NCI-H748 (cell line): ENCODE measurements at regions not wholly inside any gene's neighbourhood (a gene's known extent, or its start where the extent isn't known, plus 50 kb on each side); places are given as distances from the start of the nearest gene placed in this dataset.
"Not testable (repeated sequence)": the region's sequence is repeated elsewhere in the genome, so short reads cannot be mapped to it uniquely, and the experiment has no call there.

Experiments used
- DNase-seq: peaks from one replicate; lab custom pipeline; 2025; ENCODE audit not compliant: unreplicated experiment; lab: John Stamatoyannopoulos, UW

- no peak for DNase-seq
Measured at GRCh38 chr5:71821029-71821428, 102.0 kb downstream of the CARTPT start.

DNA sequence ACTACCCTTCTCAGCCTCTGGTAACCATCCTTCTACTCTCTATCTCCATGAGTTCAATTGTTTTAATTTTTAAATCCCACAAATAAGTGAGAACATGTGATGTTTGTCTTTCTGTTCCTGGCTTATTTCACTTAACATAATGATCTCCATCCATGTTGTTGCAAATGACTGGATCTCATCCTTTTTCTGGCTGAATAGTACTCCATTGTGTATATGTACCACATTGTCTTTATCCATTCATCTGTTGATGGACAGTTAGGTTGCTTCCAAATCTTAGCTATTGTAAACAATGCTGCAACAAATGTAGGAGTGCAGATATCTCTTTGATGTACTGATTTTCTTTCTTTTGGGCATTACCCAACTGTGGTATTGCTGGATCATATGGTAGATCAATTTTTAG, 103.0 kb downstream of the CARTPT start:
- not testable (repeated sequence) for DNase-seq

- no peak for DNase-seq
Measured at GRCh38 chr5:71825992-71826391, 106.9 kb downstream of the CARTPT start.

- DNase-seq: no peak
Measured at GRCh38 chr5:71828291-71829040, 109.4 kb downstream of the CARTPT start.

GRCh38 chr5:71829206-71829605, 110.1 kb downstream of the CARTPT start:
- DNase-seq: no peak

DNA sequence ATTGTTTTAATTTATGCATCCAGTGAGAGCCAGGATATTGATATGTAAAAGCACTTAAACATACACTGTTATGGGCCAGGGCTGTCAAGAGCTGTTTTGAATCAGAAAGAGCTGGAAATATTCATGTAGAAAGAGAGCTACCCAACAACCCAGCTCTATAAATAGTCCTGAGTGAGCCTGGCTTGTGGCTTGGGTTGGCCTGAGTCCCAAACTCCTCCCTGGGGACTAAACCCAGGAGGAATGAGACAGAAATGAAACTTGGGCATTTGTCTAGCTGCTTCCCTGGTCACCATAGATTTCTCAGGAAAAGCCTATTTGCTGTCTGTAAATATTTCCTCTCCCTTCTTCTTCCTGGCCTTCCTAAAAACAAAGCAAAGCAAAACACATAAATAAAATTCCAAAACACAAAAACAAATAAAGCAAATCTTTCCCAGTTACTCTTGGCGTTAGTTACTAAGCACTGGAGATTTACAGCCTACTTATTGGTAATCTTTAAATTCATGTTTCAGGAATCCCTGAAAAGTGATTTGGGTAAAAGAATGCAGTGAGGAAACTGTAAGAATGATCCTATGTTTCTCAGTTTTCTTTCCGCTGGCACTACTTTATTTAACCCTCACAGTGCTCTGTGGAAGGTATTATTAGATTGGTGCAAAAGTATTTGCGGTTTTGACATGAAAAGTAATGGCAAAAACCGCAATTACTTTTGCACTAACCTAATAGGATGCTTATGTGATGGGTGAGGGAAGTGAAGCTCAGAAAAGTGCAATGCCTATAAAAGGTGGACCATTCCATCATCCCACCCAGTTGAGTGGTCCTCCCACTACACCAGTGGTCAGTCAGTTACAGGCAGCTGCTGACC, 111.8 kb downstream of the CARTPT start:
- peak; percentile 22 for DNase-seq

DNA sequence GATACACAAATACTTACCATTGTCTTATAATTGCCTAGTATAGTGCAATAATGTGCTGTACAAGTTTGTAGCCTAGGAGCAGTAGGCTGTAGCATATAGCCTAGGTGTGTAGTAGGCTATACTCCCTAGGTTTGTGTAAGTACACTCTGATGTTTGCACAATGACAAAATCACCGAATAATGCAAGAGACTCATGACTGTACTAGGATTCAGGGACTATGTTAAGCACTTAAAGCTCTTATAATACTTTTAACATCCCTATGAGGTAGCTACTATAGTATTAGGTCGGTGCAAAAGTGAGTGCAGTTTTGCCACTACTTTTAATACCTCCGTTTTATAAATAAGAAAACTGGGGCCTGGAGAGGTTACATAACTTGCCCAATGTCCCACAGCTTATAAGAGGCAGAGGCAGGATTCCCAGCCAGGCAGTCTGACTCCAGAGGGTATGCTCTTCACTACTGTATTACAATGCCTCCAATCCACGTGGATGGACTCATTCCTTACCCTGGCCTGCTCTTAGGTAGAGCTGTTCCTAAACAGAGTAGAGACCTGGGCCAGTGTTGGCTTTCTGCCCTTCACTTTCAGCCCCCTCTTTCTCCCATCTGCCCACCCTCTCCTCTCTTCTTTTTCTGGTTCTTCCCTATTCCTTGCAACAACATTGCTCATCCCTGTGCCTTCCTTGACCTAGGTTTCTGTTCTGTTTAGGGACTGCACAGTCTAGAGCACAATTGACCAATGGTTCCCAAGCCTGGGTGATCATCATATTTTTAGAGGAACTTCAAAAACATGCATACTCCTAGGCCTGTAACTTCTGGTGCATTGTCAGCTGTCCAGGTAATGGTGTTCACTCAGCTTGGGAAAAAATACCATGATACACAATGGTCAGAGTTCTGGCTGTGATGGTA, 114.0 kb downstream of the CARTPT start:
- no peak for DNase-seq

DNA sequence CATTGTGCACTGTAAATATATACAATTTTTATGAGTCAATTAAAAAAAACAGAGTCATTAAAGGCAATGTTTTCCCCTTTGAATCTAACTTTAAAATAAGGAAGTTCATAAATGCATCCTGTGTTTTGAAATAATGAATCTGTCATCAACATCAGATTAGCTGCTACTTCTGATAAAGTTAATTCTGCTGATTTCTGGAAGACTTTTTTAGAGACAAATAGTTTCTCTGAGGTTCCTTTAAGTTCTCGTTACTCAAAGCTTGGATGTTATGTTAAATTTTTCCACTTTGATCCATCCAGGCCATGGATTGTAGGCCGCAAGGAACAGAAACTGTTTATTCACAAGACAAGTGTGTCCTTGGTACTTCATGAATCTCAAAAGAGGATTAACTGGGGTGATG, 115.5 kb downstream of the CARTPT start:
- no peak for DNase-seq

DNA sequence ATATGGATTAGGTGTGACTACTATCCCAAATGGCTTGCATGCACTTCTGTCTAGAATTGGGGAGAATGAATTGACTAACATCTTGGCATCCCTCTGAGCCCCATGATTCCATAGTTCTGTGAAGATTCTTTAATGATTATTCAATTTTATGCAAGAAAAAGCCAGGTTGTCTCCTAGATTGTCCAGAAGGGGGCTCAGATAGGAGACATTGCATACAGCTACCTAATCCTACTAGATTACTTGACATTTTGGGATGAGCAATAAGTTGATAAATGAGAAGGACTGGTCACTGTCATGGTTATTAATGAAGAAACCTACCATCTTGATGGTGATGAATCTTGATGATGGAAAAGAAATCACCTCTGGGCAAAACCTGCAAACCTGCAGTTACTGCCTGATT, 117.0 kb downstream of the CARTPT start:
- DNase-seq: peak; percentile 6

DNA sequence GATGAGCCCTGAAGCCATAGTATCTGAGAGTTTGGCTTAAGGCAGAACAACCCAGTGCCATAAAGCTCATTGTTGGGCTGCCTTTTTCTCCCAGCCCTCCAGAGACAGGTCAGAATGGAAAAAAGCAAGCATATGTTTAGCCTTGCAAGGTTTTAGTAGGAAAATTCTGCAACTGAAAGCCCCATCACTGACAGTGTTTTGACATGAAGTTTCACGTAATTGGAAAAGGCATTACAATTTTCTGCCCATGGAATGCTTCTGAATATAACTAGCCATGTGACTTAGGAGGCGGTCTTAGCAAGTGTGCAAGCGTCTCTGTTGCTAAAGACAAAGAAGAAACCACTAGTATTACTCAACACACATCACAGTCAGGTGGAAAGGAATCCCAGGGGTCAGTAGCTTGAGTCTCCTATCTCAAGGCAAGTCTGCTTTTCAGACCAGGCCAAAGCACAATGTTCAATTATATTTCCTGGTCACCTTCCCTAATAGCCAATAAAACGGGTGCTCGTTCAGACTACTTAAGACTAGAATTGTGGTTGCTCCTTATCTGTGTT, 117.6 kb downstream of the CARTPT start:
- DNase-seq: no peak

- DNase-seq: no peak
Measured at GRCh38 chr5:71838286-71838685, 119.2 kb downstream of the CARTPT start.

DNA sequence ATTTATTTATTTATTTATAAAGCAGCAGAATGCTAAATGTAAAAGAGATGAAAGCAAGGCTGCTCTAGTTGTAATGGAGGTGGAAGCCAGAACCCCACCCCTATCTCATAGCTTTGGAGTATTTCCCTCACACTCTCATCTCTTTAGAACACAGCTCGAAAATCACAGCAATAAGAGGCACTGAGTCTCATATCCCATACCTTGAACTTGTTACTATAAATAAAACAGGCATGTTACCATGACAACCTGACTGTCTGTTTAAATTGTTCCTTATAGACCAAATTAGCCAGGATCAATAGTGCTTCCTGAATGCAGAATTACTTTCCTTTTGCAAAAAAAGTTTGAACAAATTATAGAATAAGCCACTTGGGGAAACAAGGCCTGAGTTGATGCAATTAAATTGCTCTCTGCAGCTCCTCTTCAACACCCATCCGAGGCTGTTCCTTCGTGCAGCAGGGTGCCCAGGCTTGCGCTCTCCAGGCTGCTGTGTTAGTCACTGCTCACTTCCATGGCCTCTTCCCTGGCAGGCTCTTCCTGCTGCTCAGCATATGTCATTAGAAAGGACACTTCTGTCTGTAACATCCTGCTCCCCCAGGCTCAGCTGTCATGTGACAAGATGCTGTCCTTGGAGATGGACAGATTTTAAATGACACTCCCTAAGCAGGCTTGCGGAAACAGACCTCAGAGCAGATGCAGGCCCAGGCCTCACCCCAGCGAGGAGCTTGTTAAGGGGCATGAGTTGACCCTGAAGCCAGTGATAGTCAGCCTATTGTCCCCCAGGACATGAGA, 120.2 kb downstream of the CARTPT start:
- no peak for DNase-seq

GRCh38 chr5:71841107-71841506, 122.0 kb downstream of the CARTPT start:
- DNase-seq: no peak

DNA sequence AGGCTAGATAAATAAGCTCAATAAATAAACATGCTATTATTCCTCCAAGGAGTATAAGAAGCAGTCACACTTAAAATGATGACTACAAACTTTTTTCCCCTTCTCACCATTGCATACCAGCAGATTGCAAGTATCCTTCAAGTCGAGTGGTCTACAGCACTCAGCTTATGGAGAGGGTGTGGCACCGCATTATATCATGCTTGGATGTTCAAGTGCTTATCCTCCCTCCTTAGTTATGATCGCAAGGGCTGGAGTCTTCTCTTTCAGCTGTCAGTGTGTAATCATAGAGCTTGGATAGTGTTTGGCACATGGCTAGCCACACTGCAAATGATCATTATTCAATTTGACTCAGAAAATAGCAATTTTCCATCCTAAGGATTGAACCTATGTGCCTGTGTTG, 124.0 kb downstream of the CARTPT start:
- no peak for DNase-seq

- DNase-seq: no peak
Measured at GRCh38 chr5:71844862-71845261, 125.8 kb downstream of the CARTPT start.

- no peak for DNase-seq
Measured at GRCh38 chr5:71859515-71859914, 140.4 kb downstream of the CARTPT start.

DNA sequence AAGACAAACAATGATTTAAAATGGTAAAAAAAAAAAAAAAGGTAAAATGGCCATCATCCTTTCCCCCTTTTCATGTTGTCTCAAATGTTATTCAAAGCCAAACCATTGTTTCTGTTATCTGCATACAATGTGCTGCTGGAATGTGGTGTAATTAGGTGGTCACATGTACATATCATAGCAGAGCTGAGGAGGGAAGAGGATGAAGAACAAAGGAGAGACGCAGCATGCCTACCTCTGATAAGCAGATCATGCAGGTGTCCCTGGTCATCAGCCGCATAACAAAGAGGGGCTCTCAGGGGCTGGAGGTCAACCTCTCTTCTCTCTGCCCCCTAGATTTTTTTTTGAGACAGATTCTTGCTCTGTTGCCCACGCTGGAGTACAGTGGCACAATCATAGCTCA, 141.0 kb downstream of the CARTPT start:
- DNase-seq: no peak

DNA sequence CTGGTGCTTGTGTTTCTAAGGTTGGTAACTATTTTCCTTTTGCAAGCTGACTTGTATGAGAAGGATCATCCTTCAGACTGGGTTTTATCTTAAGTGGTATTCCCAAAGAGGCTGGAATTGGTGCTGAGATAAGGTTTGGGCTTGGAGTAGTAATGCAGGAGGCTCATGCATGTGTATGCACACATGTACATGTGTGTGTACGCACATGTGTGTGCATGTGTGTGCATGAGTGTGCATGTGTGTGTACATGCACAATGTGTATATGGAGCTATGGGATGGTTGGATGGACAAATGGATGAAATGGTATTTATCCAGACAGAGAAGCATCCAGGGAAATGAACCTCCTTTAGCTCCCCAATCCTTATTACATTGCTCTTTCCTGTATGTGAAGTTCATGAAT, 142.6 kb downstream of the CARTPT start:
- no peak for DNase-seq

DNA sequence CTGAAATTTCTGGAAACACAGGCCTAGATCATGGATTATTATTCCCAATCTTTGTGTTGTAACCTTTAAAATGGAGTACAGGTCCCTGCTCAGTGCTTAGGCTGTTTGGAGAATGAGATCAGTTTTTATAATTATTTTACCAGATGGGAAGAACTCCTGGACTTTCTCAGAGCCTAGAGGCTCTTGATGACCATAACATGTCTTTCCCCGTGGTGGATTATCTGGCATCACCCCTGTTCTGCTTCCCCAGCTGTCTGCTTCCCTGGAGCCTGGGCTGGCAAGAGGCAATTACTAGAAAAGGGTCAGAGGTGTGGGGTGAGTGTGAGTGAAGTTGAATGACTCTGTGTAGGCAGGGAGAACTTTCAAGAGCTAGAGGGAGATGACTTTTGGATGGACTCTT, 143.0 kb downstream of the CARTPT start:
- no peak for DNase-seq

DNA sequence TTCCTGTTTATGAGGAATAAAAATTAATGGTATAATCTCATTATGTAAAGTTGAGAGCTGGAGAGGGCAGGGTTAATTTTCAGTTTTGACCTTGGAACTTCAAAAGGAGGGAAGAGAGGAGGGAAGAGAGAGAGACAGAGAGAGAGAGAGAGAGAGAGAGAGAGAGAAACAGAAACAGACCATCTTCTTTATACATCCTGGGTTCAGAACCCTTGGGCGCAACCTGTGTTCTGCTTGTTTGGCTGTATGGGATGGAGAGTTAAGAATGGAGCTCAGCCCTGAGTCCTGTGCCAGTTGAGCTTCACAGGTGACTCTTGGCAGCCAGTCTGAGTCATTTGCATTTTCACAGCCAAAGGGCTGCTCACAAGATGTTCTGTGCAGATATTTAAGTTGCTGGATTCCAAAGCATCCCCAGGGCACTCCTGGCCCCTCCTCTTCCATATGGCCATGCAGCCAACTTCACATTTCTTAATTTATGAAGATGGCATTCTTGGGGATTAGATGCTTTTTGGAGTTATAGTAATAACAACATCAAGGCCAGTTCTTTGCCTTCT, 143.5 kb downstream of the CARTPT start:
- DNase-seq: no peak
